ENCODE measurements at regions not wholly inside any gene's neighbourhood (a gene's known extent, or its start where the extent isn't known, plus 50 kb on each side); places are given as distances from the start of the nearest gene placed in this dataset.

GRCh38 chr10:70939441-70940003, 51.2 kb upstream of the PCBD1 start:
- H3K4me3 ChIP-seq (ENCODE audit: low read depth, low read length): no peak overlapping the region
- DNase-seq (ENCODE audit: low read depth): no peak
- TF ChIP-seq, protein P1, sequence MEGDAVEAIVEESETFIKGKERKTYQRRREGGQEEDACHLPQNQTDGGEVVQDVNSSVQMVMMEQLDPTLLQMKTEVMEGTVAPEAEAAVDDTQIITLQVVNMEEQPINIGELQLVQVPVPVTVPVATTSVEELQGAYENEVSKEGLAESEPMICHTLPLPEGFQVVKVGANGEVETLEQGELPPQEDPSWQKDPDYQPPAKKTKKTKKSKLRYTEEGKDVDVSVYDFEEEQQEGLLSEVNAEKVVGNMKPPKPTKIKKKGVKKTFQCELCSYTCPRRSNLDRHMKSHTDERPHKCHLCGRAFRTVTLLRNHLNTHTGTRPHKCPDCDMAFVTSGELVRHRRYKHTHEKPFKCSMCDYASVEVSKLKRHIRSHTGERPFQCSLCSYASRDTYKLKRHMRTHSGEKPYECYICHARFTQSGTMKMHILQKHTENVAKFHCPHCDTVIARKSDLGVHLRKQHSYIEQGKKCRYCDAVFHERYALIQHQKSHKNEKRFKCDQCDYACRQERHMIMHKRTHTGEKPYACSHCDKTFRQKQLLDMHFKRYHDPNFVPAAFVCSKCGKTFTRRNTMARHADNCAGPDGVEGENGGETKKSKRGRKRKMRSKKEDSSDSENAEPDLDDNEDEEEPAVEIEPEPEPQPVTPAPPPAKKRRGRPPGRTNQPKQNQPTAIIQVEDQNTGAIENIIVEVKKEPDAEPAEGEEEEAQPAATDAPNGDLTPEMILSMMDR (IDR thresholded peaks at IDR 0.05; ENCODE audit: low read depth, low read length, missing control alignments): no peak

- no peak for DNase-seq (ENCODE audit: low read depth)
- TF ChIP-seq, protein P1 (IDR thresholded peaks at IDR 0.05; ENCODE audit: low read depth, low read length, missing control alignments): no peak
- H3K4me3 ChIP-seq (ENCODE audit: low read depth, low read length): no peak overlapping the region
Measured at GRCh38 chr10:70940834-70941568, 52.6 kb upstream of the PCBD1 start.

GRCh38 chr10:70942125-70942524, 53.8 kb upstream of the PCBD1 start:
- TF ChIP-seq, protein P1 (IDR thresholded peaks at IDR 0.05; ENCODE audit: low read depth, low read length, missing control alignments): no peak
- DNase-seq (ENCODE audit: low read depth): no peak
- no peak overlapping the region for H3K4me3 ChIP-seq (ENCODE audit: low read depth, low read length)

- H3K4me3 ChIP-seq (ENCODE audit: low read depth, low read length): no peak overlapping the region
- TF ChIP-seq, protein P1 (IDR thresholded peaks at IDR 0.05; ENCODE audit: low read depth, low read length, missing control alignments): no peak
- no peak for DNase-seq (ENCODE audit: low read depth)
Measured at GRCh38 chr10:70942725-70943124, 54.4 kb upstream of the PCBD1 start.

DNA sequence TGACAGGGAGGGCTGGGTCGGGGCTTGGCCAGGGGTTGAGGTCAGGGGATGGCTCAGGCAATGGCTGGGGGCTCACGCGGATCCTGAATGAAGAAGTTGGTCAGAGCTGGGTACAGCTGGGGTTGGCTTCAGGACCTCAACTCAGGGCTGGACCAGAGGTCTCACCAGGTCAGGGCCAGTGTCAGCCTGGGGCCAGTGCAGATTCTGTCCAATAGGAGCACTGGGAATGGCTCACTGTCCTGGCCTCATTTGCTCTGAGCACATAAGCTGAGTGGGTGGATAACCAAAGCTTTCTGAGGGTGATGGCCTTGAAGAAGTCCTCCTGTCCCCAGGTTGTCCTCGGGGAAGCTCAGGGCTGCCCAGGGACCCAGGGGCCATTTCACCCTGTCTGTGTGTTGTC, 54.9 kb upstream of the PCBD1 start:
- TF ChIP-seq, protein P1 (IDR thresholded peaks at IDR 0.05; ENCODE audit: low read depth, low read length, missing control alignments): no peak
- no peak for DNase-seq (ENCODE audit: low read depth)
- no peak overlapping the region for H3K4me3 ChIP-seq (ENCODE audit: low read depth, low read length)

GRCh38 chr10:70943841-70944466, 55.6 kb upstream of the PCBD1 start:
- no peak overlapping the region for H3K4me3 ChIP-seq (ENCODE audit: low read depth, low read length)
- TF ChIP-seq, protein P1 (IDR thresholded peaks at IDR 0.05; ENCODE audit: low read depth, low read length, missing control alignments): no peak
- DNase-seq (ENCODE audit: low read depth): no peak

Measured in GM12864 (cell line).